ENCODE measurements at regions not wholly inside any gene's neighbourhood (a gene's known extent, or its start where the extent isn't known, plus 50 kb on each side); places are given as distances from the start of the nearest gene placed in this dataset.

DNA sequence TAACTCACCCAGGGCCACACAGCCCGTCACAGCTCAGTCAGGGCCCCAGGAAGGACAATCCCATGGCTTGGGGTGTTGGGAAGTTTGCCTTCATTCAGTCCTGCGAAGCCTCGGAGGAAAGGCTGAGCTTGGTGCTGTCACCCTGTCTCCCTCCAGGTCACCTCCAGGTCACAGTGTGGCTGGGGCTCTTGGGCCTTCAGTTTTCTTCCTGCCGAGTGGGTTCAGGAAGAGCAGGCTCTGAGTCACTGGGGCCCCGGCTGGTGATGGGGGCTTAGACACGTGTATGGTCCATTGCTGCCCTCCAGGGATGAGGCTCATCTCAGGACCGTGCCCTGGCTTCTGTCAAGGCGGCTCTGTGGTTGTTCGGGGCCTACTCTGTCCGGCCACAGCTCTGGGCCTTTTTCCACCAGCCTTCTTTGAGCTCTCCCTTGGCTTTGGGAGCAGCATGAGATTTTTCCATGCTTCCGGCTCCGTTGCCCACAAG lies 118.6 kb downstream of the INHBB start (continued):
- TF ChIP-seq KMT2A (CRISPR knock-in tag; IDR thresholded peaks at IDR 0.05) = no peak
- TF ChIP-seq, protein P1, sequence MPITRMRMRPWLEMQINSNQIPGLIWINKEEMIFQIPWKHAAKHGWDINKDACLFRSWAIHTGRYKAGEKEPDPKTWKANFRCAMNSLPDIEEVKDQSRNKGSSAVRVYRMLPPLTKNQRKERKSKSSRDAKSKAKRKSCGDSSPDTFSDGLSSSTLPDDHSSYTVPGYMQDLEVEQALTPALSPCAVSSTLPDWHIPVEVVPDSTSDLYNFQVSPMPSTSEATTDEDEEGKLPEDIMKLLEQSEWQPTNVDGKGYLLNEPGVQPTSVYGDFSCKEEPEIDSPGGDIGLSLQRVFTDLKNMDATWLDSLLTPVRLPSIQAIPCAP (CRISPR knock-in tag; IDR thresholded peaks at IDR 0.05; ENCODE audit: low read depth) = no peak
- TF ChIP-seq FLYWCH1 (CRISPR knock-in tag; IDR thresholded peaks at IDR 0.05) = no peak
- TF ChIP-seq ZMAT3 (CRISPR knock-in tag; conservative IDR thresholded peaks at IDR 0.05) = no peak
- no peak for TF ChIP-seq SIN3A (IDR thresholded peaks at IDR 0.05; ENCODE audit: borderline replicate concordance, low read depth, low read length)
- TF ChIP-seq MBNL3 (CRISPR knock-in tag; conservative IDR thresholded peaks at IDR 0.05) = no peak
- no peak for TF ChIP-seq ZSCAN20 (CRISPR knock-in tag; IDR thresholded peaks at IDR 0.05; ENCODE audit: borderline replicate concordance)
- no peak for TF ChIP-seq ZNF253 (CRISPR knock-in tag; IDR thresholded peaks at IDR 0.05; ENCODE audit: borderline replicate concordance)
- TF ChIP-seq, protein P2, sequence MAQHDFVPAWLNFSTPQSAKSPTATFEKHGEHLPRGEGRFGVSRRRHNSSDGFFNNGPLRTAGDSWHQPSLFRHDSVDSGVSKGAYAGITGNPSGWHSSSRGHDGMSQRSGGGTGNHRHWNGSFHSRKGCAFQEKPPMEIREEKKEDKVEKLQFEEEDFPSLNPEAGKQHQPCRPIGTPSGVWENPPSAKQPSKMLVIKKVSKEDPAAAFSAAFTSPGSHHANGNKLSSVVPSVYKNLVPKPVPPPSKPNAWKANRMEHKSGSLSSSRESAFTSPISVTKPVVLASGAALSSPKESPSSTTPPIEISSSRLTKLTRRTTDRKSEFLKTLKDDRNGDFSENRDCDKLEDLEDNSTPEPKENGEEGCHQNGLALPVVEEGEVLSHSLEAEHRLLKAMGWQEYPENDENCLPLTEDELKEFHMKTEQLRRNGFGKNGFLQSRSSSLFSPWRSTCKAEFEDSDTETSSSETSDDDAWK (CRISPR knock-in tag; IDR thresholded peaks at IDR 0.05) = no peak
- no peak for TF ChIP-seq ZNF234 (CRISPR knock-in tag; conservative IDR thresholded peaks at IDR 0.05)
- TF ChIP-seq, protein P3, sequence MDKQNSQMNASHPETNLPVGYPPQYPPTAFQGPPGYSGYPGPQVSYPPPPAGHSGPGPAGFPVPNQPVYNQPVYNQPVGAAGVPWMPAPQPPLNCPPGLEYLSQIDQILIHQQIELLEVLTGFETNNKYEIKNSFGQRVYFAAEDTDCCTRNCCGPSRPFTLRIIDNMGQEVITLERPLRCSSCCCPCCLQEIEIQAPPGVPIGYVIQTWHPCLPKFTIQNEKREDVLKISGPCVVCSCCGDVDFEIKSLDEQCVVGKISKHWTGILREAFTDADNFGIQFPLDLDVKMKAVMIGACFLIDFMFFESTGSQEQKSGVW (CRISPR knock-in tag; IDR thresholded peaks at IDR 0.05; ENCODE audit: borderline replicate concordance) = no peak
- no peak for TF ChIP-seq JARID2 (CRISPR knock-in tag; IDR thresholded peaks at IDR 0.05; ENCODE audit: insufficient replicate concordance)
- TF ChIP-seq, protein P4, sequence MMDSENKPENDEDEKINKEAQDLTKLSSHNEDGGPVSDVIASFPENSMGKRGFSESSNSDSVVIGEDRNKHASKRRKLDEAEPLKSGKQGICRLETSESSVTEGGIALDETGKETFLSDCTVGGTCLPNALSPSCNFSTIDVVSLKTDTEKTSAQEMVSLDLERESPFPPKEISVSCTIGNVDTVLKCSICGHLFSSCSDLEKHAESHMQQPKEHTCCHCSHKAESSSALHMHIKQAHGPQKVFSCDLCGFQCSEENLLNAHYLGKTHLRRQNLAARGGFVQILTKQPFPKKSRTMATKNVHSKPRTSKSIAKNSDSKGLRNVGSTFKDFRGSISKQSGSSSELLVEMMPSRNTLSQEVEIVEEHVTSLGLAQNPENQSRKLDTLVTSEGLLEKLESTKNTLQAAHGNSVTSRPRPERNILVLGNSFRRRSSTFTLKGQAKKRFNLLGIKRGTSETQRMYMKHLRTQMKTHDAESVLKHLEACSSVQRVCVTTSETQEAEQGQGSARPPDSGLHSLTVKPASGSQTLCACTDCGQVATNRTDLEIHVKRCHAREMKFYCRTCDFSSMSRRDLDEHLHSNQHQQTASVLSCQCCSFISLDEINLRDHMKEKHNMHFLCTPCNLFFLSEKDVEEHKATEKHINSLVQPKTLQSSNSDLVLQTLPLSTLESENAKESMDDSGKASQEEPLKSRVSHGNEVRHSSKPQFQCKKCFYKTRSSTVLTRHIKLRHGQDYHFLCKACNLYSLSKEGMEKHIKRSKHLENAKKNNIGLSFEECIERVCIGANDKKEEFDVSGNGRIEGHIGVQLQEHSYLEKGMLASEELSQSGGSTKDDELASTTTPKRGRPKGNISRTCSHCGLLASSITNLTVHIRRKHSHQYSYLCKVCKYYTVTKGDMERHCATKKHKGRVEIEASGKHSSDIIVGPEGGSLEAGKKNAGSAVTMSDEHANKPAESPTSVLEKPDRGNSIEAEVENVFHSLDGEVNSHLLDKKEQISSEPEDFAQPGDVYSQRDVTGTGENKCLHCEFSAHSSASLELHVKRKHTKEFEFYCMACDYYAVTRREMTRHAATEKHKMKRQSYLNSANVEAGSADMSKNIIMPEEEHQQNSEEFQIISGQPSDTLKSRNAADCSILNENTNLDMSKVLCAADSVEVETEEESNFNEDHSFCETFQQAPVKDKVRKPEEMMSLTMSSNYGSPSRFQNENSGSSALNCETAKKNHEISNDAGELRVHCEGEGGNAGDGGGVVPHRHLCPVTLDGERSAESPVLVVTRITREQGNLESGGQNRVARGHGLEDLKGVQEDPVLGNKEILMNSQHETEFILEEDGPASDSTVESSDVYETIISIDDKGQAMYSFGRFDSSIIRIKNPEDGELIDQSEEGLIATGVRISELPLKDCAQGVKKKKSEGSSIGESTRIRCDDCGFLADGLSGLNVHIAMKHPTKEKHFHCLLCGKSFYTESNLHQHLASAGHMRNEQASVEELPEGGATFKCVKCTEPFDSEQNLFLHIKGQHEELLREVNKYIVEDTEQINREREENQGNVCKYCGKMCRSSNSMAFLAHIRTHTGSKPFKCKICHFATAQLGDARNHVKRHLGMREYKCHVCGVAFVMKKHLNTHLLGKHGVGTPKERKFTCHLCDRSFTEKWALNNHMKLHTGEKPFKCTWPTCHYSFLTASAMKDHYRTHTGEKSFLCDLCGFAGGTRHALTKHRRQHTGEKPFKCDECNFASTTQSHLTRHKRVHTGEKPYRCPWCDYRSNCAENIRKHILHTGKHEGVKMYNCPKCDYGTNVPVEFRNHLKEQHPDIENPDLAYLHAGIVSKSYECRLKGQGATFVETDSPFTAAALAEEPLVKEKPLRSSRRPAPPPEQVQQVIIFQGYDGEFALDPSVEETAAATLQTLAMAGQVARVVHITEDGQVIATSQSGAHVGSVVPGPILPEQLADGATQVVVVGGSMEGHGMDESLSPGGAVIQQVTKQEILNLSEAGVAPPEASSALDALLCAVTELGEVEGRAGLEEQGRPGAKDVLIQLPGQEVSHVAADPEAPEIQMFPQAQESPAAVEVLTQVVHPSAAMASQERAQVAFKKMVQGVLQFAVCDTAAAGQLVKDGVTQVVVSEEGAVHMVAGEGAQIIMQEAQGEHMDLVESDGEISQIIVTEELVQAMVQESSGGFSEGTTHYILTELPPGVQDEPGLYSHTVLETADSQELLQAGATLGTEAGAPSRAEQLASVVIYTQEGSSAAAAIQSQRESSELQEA (CRISPR knock-in tag; IDR thresholded peaks at IDR 0.05; ENCODE audit: not compliant biosample characterization) = no peak
- TF ChIP-seq ZNF614 (CRISPR knock-in tag; IDR thresholded peaks at IDR 0.05; ENCODE audit: borderline replicate concordance) = no peak
- no peak for TF ChIP-seq NCOR1 (IDR thresholded peaks at IDR 0.05; ENCODE audit: borderline replicate concordance, low read length)
- TF ChIP-seq, protein P5, sequence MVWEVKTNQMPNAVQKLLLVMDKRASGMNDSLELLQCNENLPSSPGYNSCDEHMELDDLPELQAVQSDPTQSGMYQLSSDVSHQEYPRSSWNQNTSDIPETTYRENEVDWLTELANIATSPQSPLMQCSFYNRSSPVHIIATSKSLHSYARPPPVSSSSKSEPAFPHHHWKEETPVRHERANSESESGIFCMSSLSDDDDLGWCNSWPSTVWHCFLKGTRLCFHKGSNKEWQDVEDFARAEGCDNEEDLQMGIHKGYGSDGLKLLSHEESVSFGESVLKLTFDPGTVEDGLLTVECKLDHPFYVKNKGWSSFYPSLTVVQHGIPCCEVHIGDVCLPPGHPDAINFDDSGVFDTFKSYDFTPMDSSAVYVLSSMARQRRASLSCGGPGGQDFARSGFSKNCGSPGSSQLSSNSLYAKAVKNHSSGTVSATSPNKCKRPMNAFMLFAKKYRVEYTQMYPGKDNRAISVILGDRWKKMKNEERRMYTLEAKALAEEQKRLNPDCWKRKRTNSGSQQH (CRISPR knock-in tag; IDR thresholded peaks at IDR 0.05; ENCODE audit: low read depth) = no peak
- no peak for TF ChIP-seq PHF21A (CRISPR knock-in tag; IDR thresholded peaks at IDR 0.05)
- no peak for TF ChIP-seq SALL1 (CRISPR knock-in tag; IDR thresholded peaks at IDR 0.05)
